ENCODE measurements at regions not wholly inside any gene's neighbourhood (a gene's known extent, or its start where the extent isn't known, plus 50 kb on each side); places are given as distances from the start of the nearest gene placed in this dataset.

- no peak overlapping the region for H3K23ac ChIP-seq (ENCODE audit: low read depth, low read length)
- H3K4me3 ChIP-seq (ENCODE audit: insufficient read depth, low read depth, low read length), result no peak overlapping the region
- CTCF ChIA-PET, result no interaction called here
- no peak overlapping the region for H3K14ac ChIP-seq (replicated peaks; ENCODE audit: low read depth, low read length)
- no peaks in the 10 kb centered on the region for H3K27me3 ChIP-seq (ENCODE audit: control insufficient read depth, insufficient read depth, low read length)
- no peak overlapping the region for H2BK15ac ChIP-seq (ENCODE audit: low read depth, low read length)
- no TSS peak for BruUV-seq (replicated peaks)
- dilution Hi-C loops (cut with HindIII; ENCODE audit: low sequenced_read_pairs, unreplicated experiment) (no loop called here), in situ Hi-C loops (cut with MboI; ENCODE audit: low sequenced_read_pairs) (no loop called here), intact Hi-C loops (cut with micrococcal nuclease) (no loop called here)
- H2BK120ac ChIP-seq (ENCODE audit: low read depth, low read length), result no peak overlapping the region
- no peak overlapping the region for H3K56ac ChIP-seq (ENCODE audit: extremely low read depth, insufficient read depth, low read length)
- TF ChIP-seq USF2 (IDR thresholded peaks at IDR 0.05; ENCODE audit: low read depth, low read length) (no peak), CHD1 (IDR thresholded peaks at IDR 0.05; ENCODE audit: low read depth, low read length) (no peak), CTCF (conservative IDR thresholded peaks at IDR 0.05; ENCODE audit: low read depth, low read length) (no peak), ELK1 (IDR thresholded peaks at IDR 0.05; ENCODE audit: borderline replicate concordance, low read depth, low read length) (no peak), RFX5 (IDR thresholded peaks at IDR 0.05; ENCODE audit: low read depth, low read length) (no peak), SMC3 (IDR thresholded peaks at IDR 0.05; ENCODE audit: low read depth, low read length) (no peak), BHLHE40 (IDR thresholded peaks at IDR 0.05; ENCODE audit: low read depth, low read length) (no peak), NFE2L2 (IDR thresholded peaks at IDR 0.05; ENCODE audit: low read depth, low read length) (no peak), POLR2A (IDR thresholded peaks at IDR 0.05; ENCODE audit: low read depth, low read length) (no peak), MAZ (IDR thresholded peaks at IDR 0.05; ENCODE audit: borderline replicate concordance, low read depth, low read length) (no peak), FOS (IDR thresholded peaks at IDR 0.05; ENCODE audit: low read depth, low read length) (no peak), CEBPB (IDR thresholded peaks at IDR 0.05; ENCODE audit: low read depth, low read length) (no peak), RCOR1 (IDR thresholded peaks at IDR 0.05; ENCODE audit: insufficient replicate concordance, low read length) (no peak)
- no peak overlapping the region for H3K4ac ChIP-seq (ENCODE audit: low read depth, low read length)
- H4K5ac ChIP-seq (ENCODE audit: low read depth, low read length), result no peak overlapping the region
- no peak overlapping the region for H3K4me2 ChIP-seq (ENCODE audit: low read depth, low read length)
- ATAC-seq (ENCODE audit: low read depth) (no peak), DNase-seq (no peak)
- H3K4me1 ChIP-seq (ENCODE audit: control insufficient read depth, insufficient read depth, low read length), result no peaks in the 10 kb centered on the region
- no peaks in the 10 kb centered on the region for H3K36me3 ChIP-seq (ENCODE audit: control insufficient read depth, insufficient read depth, low read length)
- H2BK5ac ChIP-seq (ENCODE audit: low read depth, low read length, poor library complexity, severe bottlenecking), result no peak overlapping the region
- no peak overlapping the region for H4K8ac ChIP-seq (ENCODE audit: low read depth in 2 of 2, low read length in 2 of 2)
- no peaks in the 10 kb centered on the region for H3K79me1 ChIP-seq (ENCODE audit: low read depth in 1 of 2, low read length in 2 of 2)
- no peaks in the 10 kb centered on the region for H4K20me1 ChIP-seq (ENCODE audit: insufficient read depth, low read length)
- H3K18ac ChIP-seq (ENCODE audit: low read depth, low read length), result no peak overlapping the region
- H2AK5ac ChIP-seq (ENCODE audit: low read depth, low read length), result no peak overlapping the region
- H3K27ac ChIP-seq (ENCODE audit: insufficient read depth, low read length), result no peak overlapping the region
- POLR2A ChIA-PET (ENCODE audit: unreplicated experiment), result no interaction called here
- no peak overlapping the region for H2AFZ ChIP-seq (replicated peaks; ENCODE audit: low read length, poor library complexity)
- H3K9ac ChIP-seq (ENCODE audit: low read depth, low read length), result no peak overlapping the region
- H4K91ac ChIP-seq (ENCODE audit: insufficient read depth, low read depth, low read length), result no peak overlapping the region
- no peak overlapping the region for H2AK9ac ChIP-seq (replicated peaks; ENCODE audit: low read depth, low read length, poor library complexity)
- H3K9me1 ChIP-seq (ENCODE audit: insufficient read depth, low read length), result no peaks in the 10 kb centered on the region
- H2BK20ac ChIP-seq (ENCODE audit: low read depth, low read length), result no peak overlapping the region
- H3K9me3 ChIP-seq (ENCODE audit: control insufficient read depth, insufficient read depth, low read length), result no peaks in the 10 kb centered on the region
These were observed 80.4 kb upstream of the CLEC14A start for GRCh38 chr14:38336298-38336697.
